ENCODE measurements at regions not wholly inside any gene's neighbourhood (a gene's known extent, or its start where the extent isn't known, plus 50 kb on each side); places are given as distances from the start of the nearest gene placed in this dataset.

DNA sequence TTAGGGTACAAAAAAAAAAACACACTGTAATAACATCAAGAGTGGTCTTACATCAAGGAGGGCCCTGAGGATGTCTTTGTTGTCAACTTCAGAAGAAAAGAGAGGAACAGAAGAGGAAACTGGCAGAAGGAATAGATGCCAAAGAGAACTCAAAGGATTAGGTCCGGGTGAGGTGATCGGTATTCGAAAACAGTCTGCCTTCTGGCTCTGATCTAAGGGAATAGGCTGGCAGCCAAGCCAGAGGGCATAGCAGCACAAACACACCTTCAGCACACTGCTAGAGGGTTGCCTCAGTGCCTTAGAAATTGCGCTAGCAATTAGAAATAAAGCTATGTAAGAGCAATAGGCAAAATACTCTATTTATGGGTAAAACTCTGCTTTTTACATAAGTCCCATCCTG lies 91.4 kb upstream of the TTC29 start:
- Mint-ChIP-seq H3K4me3 (no peak overlapping the region), H3K36me3 (no peaks in the 10 kb centered on the region), H3K27ac (no peak overlapping the region), H3K27me3 (peaks cover 40 to 49% (median 48%) of the 10 kb centered on the region in 3 donors), H3K4me1 (no peaks in the 10 kb centered on the region), H3K9me3 (peaks cover 0 to 2% (median 0%) of the 10 kb centered on the region in 7 donors)
- ATAC-seq (ENCODE audit: low read depth in 2 of 2), result no peak
- DNase-seq, result no peak

DNA sequence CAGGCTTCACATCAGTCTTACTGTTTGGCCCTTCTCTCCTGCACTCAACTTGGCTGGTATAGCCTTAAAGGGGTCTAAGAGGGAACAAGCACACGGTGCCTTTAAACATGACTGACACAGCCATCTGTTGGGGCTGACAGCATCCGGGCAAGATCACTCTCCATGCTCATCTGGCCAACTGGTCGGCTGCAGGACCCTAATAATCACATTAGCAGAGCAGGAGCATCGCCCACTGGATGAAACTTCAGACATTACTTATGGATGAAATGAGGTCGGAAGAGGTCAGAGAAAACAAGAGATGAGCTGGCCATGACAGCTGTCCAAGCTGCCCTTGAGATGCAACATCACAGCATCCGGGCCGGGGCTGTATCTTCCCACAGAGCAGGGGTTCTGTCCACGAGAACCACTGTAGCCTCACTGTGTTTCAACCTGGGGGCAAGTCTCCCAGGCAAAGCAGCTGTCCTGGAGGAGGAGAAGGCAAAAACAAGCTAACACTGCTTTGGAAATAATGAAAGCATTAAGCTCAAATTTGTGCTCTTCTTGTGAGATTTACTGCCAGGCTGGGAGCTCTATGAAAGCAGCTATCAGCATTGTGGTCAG lies 94.4 kb upstream of the TTC29 start:
- H3K4me1 Mint-ChIP-seq, result no peaks in the 10 kb centered on the region
- no peak overlapping the region for H3K27ac Mint-ChIP-seq
- H3K4me3 Mint-ChIP-seq, result no peak overlapping the region
- H3K9me3 Mint-ChIP-seq, result peaks cover 0 to 2% (median 0%) of the 10 kb centered on the region in 7 donors
- DNase-seq, result no peak
- H3K27me3 Mint-ChIP-seq, result peaks cover 38 to 48% (median 43%) of the 10 kb centered on the region in 3 donors
- ATAC-seq (ENCODE audit: low read depth in 2 of 2), result no peak
- no peaks in the 10 kb centered on the region for H3K36me3 Mint-ChIP-seq

- Mint-ChIP-seq H3K9me3 (peaks cover 0 to 2% (median 0%) of the 10 kb centered on the region in 7 donors), H3K36me3 (no peaks in the 10 kb centered on the region), H3K27ac (no peak overlapping the region), H3K27me3 (peaks cover 38 to 44% (median 41%) of the 10 kb centered on the region in 3 donors), H3K4me1 (no peaks in the 10 kb centered on the region), H3K4me3 (no peak overlapping the region)
- DNase-seq, result no peak
- no peak for ATAC-seq (ENCODE audit: low read depth in 2 of 2)
Observed at GRCh38 chr4:147040874-147041273, 95.2 kb upstream of the TTC29 start.

GRCh38 chr4:147041376-147041775 lies 95.7 kb upstream of the TTC29 start:
- Mint-ChIP-seq H3K4me1 (no peaks in the 10 kb centered on the region), H3K36me3 (no peaks in the 10 kb centered on the region), H3K27me3 (peaks cover 41 to 44% (median 42%) of the 10 kb centered on the region in 3 donors), H3K4me3 (no peak overlapping the region), H3K27ac (no peak overlapping the region), H3K9me3 (peaks cover 0 to 2% (median 0%) of the 10 kb centered on the region in 7 donors)
- DNase-seq (no peak), ATAC-seq (ENCODE audit: low read depth in 2 of 2) (no peak)

- Mint-ChIP-seq H3K36me3 (no peaks in the 10 kb centered on the region), H3K4me3 (no peak overlapping the region), H3K9me3 (peaks cover 0 to 2% (median 0%) of the 10 kb centered on the region in 7 donors), H3K4me1 (no peaks in the 10 kb centered on the region), H3K27ac (no peak overlapping the region), H3K27me3 (peaks cover 40 to 44% (median 43%) of the 10 kb centered on the region in 3 donors)
- no peak for DNase-seq
- ATAC-seq (ENCODE audit: low read depth in 2 of 2), result no peak
Observed at GRCh38 chr4:147042046-147042445, 96.4 kb upstream of the TTC29 start.

GRCh38 chr4:147044241-147044640 lies 98.6 kb upstream of the TTC29 start:
- H3K27me3 Mint-ChIP-seq, result peaks cover 38% of the 10 kb centered on the region in 3 donors
- DNase-seq (no peak), ATAC-seq (ENCODE audit: low read depth in 2 of 2) (no peak)
- no peaks in the 10 kb centered on the region for H3K36me3 Mint-ChIP-seq
- H3K9me3 Mint-ChIP-seq, result peaks cover 0 to 10% (median 0%) of the 10 kb centered on the region in 7 donors
- no peak overlapping the region for H3K27ac Mint-ChIP-seq
- H3K4me1 Mint-ChIP-seq, result no peaks in the 10 kb centered on the region
- no peak overlapping the region for H3K4me3 Mint-ChIP-seq

GRCh38 chr4:147049946-147050345 lies 104.3 kb upstream of the TTC29 start:
- no peaks in the 10 kb centered on the region for H3K4me1 Mint-ChIP-seq
- ATAC-seq (ENCODE audit: low read depth in 2 of 2), result no peak
- H3K36me3 Mint-ChIP-seq, result peaks cover 0 to 4% of the 10 kb centered on the region in 2 donors
- no peak overlapping the region for H3K27ac Mint-ChIP-seq
- H3K4me3 Mint-ChIP-seq, result no peak overlapping the region
- no peak for DNase-seq
- peaks cover 32 to 52% (median 44%) of the 10 kb centered on the region in 3 donors for H3K27me3 Mint-ChIP-seq
- peaks cover 0 to 18% (median 0%) of the 10 kb centered on the region in 7 donors for H3K9me3 Mint-ChIP-seq

DNA sequence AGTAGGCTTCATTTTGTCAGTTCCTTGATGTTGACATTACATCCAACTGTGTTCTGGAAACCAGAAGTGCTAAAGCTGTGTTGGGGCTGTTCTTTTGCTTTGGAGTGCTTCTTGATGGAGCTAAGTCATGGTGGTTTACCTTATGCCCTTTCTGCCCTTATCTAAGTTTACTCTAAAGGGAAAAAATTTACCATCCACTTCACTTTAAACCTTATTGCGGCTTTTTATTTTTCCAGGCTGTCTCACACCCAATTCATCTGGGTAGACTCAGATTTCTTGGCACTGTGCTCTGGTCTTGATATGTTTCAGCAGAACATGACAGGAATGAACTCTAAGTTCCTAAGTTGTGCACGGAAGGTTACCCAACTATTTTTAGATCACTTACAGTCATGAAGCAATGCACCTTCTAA lies 104.7 kb upstream of the TTC29 start:
- Mint-ChIP-seq H3K4me3 (no peak overlapping the region), H3K4me1 (no peaks in the 10 kb centered on the region), H3K9me3 (peaks cover 0 to 18% (median 0%) of the 10 kb centered on the region in 7 donors), H3K36me3 (peaks cover 0 to 4% of the 10 kb centered on the region in 2 donors), H3K27me3 (peaks cover 32 to 52% (median 44%) of the 10 kb centered on the region in 3 donors), H3K27ac (no peak overlapping the region)
- DNase-seq, result no peak
- no peak for ATAC-seq (ENCODE audit: low read depth in 2 of 2)

DNA sequence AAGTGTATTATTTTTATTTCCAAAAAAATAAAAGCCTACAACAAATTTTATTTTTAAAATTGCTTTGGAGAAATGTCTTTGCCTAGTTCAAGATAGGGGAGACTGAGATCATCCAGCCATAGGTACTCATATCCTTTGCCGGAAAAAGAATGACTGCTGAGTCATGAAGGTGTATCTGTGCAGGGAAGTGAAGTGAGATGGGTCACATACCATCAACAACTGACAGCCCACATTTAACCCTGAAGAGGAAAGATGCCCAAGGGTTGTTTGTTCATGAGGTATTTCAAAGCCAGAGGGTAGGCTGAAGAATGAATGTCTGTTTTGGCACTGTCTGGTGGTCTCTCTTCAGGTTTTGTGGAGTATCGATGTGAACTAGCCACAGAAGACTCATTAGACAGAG lies 106.7 kb upstream of the TTC29 start:
- Mint-ChIP-seq H3K27ac (no peak overlapping the region), H3K9me3 (peaks cover 0 to 18% (median 0%) of the 10 kb centered on the region in 7 donors), H3K36me3 (peaks cover 0 to 4% of the 10 kb centered on the region in 2 donors), H3K4me3 (no peak overlapping the region), H3K4me1 (peaks cover 0 to 5% (median 2%) of the 10 kb centered on the region in 3 donors), H3K27me3 (peaks cover 23 to 37% (median 34%) of the 10 kb centered on the region in 3 donors)
- ATAC-seq (ENCODE audit: low read depth in 2 of 2), result no peak
- DNase-seq, result no peak

DNA sequence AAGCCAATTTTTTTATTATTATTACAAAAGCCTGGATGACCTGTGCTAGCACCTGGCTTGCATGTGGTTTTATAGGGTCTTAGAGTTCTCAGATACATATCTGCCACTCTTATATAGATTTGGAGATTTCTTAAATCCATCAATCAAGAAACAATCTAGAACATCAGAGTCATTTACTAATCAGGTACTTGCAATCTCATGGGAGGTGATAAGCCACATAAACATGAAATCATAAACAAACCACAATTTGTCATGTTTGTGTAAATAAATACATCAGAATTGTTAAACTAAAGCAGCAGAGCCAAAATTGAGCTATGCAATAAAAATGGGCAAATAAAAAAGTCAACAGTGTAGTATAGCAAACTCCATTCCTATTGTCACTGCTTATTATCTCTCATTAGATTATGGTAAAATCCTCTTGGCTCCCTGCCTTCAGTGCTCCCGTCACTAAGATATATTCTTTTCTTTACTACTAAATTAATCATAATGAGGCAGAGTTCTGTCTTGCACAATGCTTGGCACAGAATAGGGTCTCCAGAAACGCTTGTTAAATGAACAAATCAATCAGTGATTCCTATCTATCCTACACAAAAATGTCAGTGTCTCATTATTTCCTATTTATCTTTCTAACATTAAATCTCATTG lies 108.7 kb upstream of the TTC29 start:
- H3K4me1 Mint-ChIP-seq, result peaks cover 9 to 15% (median 13%) of the 10 kb centered on the region in 3 donors
- H3K4me3 Mint-ChIP-seq, result no peak overlapping the region
- peaks cover 0 to 8% (median 0%) of the 10 kb centered on the region in 7 donors for H3K9me3 Mint-ChIP-seq
- no peak overlapping the region for H3K27ac Mint-ChIP-seq
- H3K27me3 Mint-ChIP-seq, result peaks cover 15 to 25% (median 21%) of the 10 kb centered on the region in 3 donors
- H3K36me3 Mint-ChIP-seq, result peaks cover 0 to 4% of the 10 kb centered on the region in 2 donors
- ATAC-seq (ENCODE audit: low read depth in 2 of 2) (no peak), DNase-seq (no peak)

DNA sequence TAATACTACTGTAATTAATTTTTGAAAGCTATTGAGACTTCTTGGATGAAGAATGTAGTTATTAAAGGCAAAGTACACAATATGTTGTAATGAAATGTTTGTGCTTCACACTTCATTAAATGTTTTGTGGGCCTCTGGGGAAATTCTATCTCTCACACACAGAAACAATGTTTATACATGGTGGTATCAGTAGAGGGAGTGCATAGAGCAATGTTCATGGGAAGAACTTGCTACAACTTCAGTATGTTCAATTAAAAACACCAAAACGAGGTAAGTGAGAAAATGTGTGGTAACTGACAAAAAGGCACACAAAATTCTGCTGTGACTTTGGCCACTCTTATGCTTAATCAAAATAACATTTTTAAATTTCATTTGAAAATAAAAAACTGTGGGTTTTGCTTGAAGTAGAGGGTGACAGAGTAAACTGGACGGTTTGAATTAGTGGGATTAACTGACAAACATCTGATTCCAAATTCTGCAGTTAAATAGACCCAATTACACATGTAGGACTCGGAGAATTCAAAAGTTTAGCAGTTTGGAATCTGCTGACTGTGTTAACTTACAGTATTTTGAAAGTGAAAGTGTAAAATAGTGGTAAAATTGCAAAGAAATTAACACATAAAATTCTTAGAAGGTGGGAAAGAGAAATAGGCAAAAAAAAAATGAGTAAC lies 111.4 kb upstream of the TTC29 start:
- ATAC-seq (ENCODE audit: low read depth in 2 of 2) (no peak), DNase-seq (no peak)
- Mint-ChIP-seq H3K4me3 (peak overlapping the region; percentile 72 to 95 (median 83)), H3K4me1 (peaks cover 16 to 23% (median 20%) of the 10 kb centered on the region in 3 donors), H3K36me3 (no peaks in the 10 kb centered on the region), H3K9me3 (no peaks in the 10 kb centered on the region), H3K27ac (peak overlapping the region; percentile 86 to 94 (median 88)), H3K27me3 (peaks cover 7 to 11% (median 9%) of the 10 kb centered on the region in 3 donors)

GRCh38 chr4:147057611-147058190 lies 112.0 kb upstream of the TTC29 start:
- H3K9me3 Mint-ChIP-seq, result no peaks in the 10 kb centered on the region
- peak overlapping the region; percentile 86 to 94 (median 88) for H3K27ac Mint-ChIP-seq
- H3K36me3 Mint-ChIP-seq, result no peaks in the 10 kb centered on the region
- ATAC-seq (ENCODE audit: low read depth in 2 of 2) (no peak), DNase-seq (no peak)
- H3K27me3 Mint-ChIP-seq, result peaks cover 7 to 11% (median 9%) of the 10 kb centered on the region in 3 donors
- H3K4me3 Mint-ChIP-seq, result peak overlapping the region; percentile 72 to 95 (median 83)
- peaks cover 16 to 23% (median 20%) of the 10 kb centered on the region in 3 donors for H3K4me1 Mint-ChIP-seq

- Mint-ChIP-seq H3K4me1 (peaks cover 16 to 23% (median 20%) of the 10 kb centered on the region in 3 donors), H3K9me3 (no peaks in the 10 kb centered on the region), H3K27ac (peak overlapping the region; percentile 1 to 91 (median 84)), H3K4me3 (peak overlapping the region; percentile 10 to 77 (median 64)), H3K36me3 (no peaks in the 10 kb centered on the region), H3K27me3 (peaks cover 0 to 4% (median under 1%) of the 10 kb centered on the region in 3 donors)
- DNase-seq (peak; percentile 55), ATAC-seq (ENCODE audit: low read depth in 2 of 2) (peak; percentile 95 to 97)
Observed at GRCh38 chr4:147059064-147059731, 113.5 kb upstream of the TTC29 start.

Data from naive B cell (primary cell).